ENCODE measurements at regions not wholly inside any gene's neighbourhood (a gene's known extent, or its start where the extent isn't known, plus 50 kb on each side); places are given as distances from the start of the nearest gene placed in this dataset.

DNA sequence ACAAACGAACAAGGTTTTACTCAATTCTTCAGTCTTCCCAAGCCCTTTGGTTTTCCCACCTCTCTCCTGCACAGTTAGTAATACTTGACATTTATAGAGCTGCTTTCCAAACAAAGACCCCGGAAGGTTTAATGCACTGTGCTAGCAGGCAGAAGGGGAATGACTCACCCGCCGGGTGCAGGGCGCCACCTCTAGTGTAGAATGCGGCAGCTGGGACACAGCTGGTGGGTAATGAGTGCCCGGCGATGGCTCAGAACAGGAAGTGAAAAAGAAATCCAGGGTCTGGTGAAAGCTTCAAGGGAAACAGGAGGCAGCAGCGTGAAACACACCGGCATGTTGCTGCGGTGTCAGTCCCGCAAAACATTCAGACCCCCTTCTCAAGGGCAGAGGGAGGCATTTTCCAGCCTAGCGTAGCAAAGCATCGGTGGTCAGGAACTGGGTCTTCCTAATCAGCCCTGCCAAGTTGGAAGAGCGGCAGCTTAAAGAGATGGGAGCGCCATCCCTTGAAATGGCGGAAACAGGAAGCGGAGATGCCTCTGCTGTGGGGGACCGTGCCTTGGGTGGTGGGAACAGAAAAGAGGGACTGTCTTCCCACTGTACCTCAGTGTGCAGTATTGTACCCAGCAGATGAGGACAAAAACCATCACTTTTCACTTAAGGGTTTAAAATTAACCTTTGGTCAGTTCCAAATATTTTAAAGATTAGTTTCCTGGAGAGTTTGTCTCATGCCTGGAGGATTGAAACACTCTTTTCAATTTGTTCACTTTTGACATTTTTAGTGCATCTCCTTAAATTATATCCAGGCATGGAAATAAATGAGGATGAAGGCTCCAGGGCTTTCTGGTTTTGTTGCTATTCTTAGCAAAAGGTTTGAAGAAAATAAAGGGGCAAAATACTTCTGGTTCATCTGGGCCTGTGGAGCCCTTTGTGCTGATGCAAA, 160.7 kb upstream of the MCTP2 start:
- Mint-ChIP-seq H3K4me3 (no peak overlapping the region), H3K27me3 (peaks cover 5 to 8% of the 10 kb centered on the region in 2 donors), H3K36me3 (no peaks in the 10 kb centered on the region), H3K9me3 (peaks cover 4 to 9% (median 5%) of the 10 kb centered on the region in 3 donors), H3K27ac (no peak overlapping the region), H3K4me1 (no peaks in the 10 kb centered on the region)
- DNase-seq (no peak), ATAC-seq (replicated peaks in 1 of 4) (no peak)
- ChIA-PET CTCF (no interaction called here), POLR2A (no interaction called here)
- Histone ChIP-seq H3K27me3 (replicated peaks in 1 of 2; ENCODE audit: control insufficient read depth in 2 of 2, extremely low read depth in 1 of 2, insufficient read depth in 2 of 2, low read length in 1 of 2) (peaks cover 0 to 6% of the 10 kb centered on the region in 2 experiments), H3K4me3 (ENCODE audit: control insufficient read depth in 1 of 2, extremely low read depth in 1 of 2, low read length in 1 of 2) (no peak overlapping the region), H3K9me3 (no peaks in the 10 kb centered on the region), H3K4me1 (ENCODE audit: control insufficient read depth in 1 of 2, extremely low read depth in 1 of 2, insufficient read depth in 2 of 2, low read length in 2 of 2) (no peaks in the 10 kb centered on the region), H3K27ac (ENCODE audit: low read length) (no peak overlapping the region), H3K36me3 (ENCODE audit: control insufficient read depth in 2 of 2, extremely low read depth in 1 of 2, insufficient read depth in 1 of 2, low read length in 1 of 2) (no peaks in the 10 kb centered on the region)
- WGBS (ENCODE audit: insufficient coverage) = 79% methylated on average over 14 of the region's 19 CpGs

DNA sequence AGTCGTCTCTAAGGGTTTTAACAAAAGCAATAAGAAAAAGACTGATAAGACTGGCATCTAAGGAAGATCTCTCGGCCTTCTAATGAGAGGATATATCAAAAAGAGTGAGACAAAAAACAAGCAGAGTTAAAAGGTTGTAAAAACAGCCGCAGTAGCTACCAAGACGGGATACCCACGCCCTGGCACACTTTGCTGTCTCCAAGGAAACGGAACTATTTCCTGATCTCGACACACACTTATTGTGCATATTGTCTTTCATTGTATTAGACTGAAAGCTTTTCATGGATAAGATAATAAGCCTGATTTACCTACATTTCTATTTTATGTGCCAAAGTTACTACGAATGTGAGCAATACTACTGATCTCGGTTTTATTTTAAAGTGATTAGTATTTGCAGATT, 161.5 kb upstream of the MCTP2 start:
- ATAC-seq (replicated peaks in 1 of 4) (no peak), DNase-seq (no peak)
- Mint-ChIP-seq H3K27me3 (peaks cover 10 to 14% of the 10 kb centered on the region in 2 donors), H3K9me3 (peaks cover 4 to 9% (median 5%) of the 10 kb centered on the region in 3 donors), H3K4me1 (no peaks in the 10 kb centered on the region), H3K4me3 (no peak overlapping the region), H3K36me3 (no peaks in the 10 kb centered on the region), H3K27ac (no peak overlapping the region)
- peaks cover 0 to 6% of the 10 kb centered on the region in 2 experiments for H3K27me3 ChIP-seq (replicated peaks in 1 of 2; ENCODE audit: control insufficient read depth in 2 of 2, extremely low read depth in 1 of 2, insufficient read depth in 2 of 2, low read length in 1 of 2)
- WGBS (ENCODE audit: insufficient coverage) = 83% methylated on average over 1 of the region's 9 CpGs
- no peaks in the 10 kb centered on the region for H3K36me3 ChIP-seq (ENCODE audit: control insufficient read depth in 2 of 2, extremely low read depth in 1 of 2, insufficient read depth in 1 of 2, low read length in 1 of 2)
- ChIA-PET CTCF (no interaction called here), POLR2A (no interaction called here)
- H3K9me3 ChIP-seq = no peaks in the 10 kb centered on the region
- H3K4me3 ChIP-seq (ENCODE audit: control insufficient read depth in 1 of 2, extremely low read depth in 1 of 2, low read length in 1 of 2) = no peak overlapping the region
- no peaks in the 10 kb centered on the region for H3K4me1 ChIP-seq (ENCODE audit: control insufficient read depth in 1 of 2, extremely low read depth in 1 of 2, insufficient read depth in 2 of 2, low read length in 2 of 2)
- H3K27ac ChIP-seq (ENCODE audit: low read length) = no peak overlapping the region

DNA sequence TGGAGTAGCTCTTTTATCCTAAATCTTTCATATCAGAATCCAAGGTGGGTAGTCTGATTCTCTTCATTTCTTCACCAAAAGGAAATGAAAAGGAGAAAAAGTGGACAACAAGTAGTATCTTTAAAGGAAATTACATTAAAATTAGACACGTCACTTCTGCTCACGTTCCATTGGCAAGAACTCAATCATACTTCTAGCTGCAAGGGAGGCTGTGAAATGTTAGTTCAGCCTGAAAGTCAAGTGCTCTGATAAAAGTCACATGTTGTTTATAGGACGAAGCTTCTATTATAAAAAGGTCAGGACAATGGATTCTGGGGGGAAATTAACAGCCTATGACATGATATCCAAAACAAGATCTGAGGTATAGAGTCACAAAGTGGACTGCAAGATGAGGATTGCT, 164.6 kb upstream of the MCTP2 start:
- no peak overlapping the region for H3K4me3 ChIP-seq (ENCODE audit: control insufficient read depth in 1 of 2, extremely low read depth in 1 of 2, low read length in 1 of 2)
- Mint-ChIP-seq H3K4me1 (no peaks in the 10 kb centered on the region), H3K27me3 (peaks cover 20 to 30% of the 10 kb centered on the region in 2 donors), H3K36me3 (no peaks in the 10 kb centered on the region), H3K9me3 (peaks cover 4 to 9% (median 5%) of the 10 kb centered on the region in 3 donors), H3K27ac (no peak overlapping the region), H3K4me3 (no peak overlapping the region)
- DNase-seq = no peak
- H3K9me3 ChIP-seq = no peaks in the 10 kb centered on the region
- peaks cover 0 to 6% of the 10 kb centered on the region in 2 experiments for H3K27me3 ChIP-seq (replicated peaks in 1 of 2; ENCODE audit: control insufficient read depth in 2 of 2, extremely low read depth in 1 of 2, insufficient read depth in 2 of 2, low read length in 1 of 2)
- H3K4me1 ChIP-seq (ENCODE audit: control insufficient read depth in 1 of 2, extremely low read depth in 1 of 2, insufficient read depth in 2 of 2, low read length in 2 of 2) = no peaks in the 10 kb centered on the region
- ChIA-PET POLR2A (no interaction called here), CTCF (no interaction called here)
- no peak overlapping the region for H3K27ac ChIP-seq (ENCODE audit: low read length)
- no CpG with 5 or more reads among the region's 3 CpGs for WGBS (ENCODE audit: insufficient coverage)
- no peaks in the 10 kb centered on the region for H3K36me3 ChIP-seq (ENCODE audit: control insufficient read depth in 2 of 2, extremely low read depth in 1 of 2, insufficient read depth in 1 of 2, low read length in 1 of 2)
- no peak for ATAC-seq (replicated peaks in 1 of 4)

DNA sequence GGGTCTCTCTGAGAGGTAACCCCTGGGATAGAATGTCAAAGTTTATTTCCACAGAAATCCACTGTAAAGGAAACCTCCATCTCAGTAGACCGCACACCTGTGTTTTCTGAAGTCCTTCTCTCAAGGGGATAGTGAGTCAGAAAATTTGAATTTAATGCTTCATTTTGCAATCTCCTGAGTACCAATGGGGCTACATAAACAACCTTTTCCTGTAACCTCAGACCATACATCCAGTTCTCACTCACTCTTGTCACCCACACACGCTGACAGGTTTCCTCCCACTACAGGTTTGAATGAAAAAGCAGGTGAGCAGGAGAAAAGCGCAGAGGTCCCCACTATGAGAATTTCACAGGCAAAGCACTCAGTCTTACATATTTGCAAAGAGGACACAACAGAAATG, 165.3 kb upstream of the MCTP2 start:
- CTCF ChIA-PET = no interaction called here
- Histone ChIP-seq H3K36me3 (ENCODE audit: control insufficient read depth in 2 of 2, extremely low read depth in 1 of 2, insufficient read depth in 1 of 2, low read length in 1 of 2) (no peaks in the 10 kb centered on the region), H3K4me1 (ENCODE audit: control insufficient read depth in 1 of 2, extremely low read depth in 1 of 2, insufficient read depth in 2 of 2, low read length in 2 of 2) (no peaks in the 10 kb centered on the region), H3K4me3 (ENCODE audit: control insufficient read depth in 1 of 2, extremely low read depth in 1 of 2, low read length in 1 of 2) (no peak overlapping the region), H3K27me3 (replicated peaks in 1 of 2; ENCODE audit: control insufficient read depth in 2 of 2, extremely low read depth in 1 of 2, insufficient read depth in 2 of 2, low read length in 1 of 2) (peaks cover 0 to 6% of the 10 kb centered on the region in 2 experiments), H3K27ac (ENCODE audit: low read length) (no peak overlapping the region), H3K9me3 (no peaks in the 10 kb centered on the region)
- no peak overlapping the region for H3K27ac Mint-ChIP-seq
- ATAC-seq (replicated peaks in 1 of 4) (no peak), DNase-seq (no peak)
- peaks cover 4 to 9% (median 5%) of the 10 kb centered on the region in 3 donors for H3K9me3 Mint-ChIP-seq
- no peaks in the 10 kb centered on the region for H3K4me1 Mint-ChIP-seq
- peaks cover 20 to 30% of the 10 kb centered on the region in 2 donors for H3K27me3 Mint-ChIP-seq
- H3K36me3 Mint-ChIP-seq = no peaks in the 10 kb centered on the region
- WGBS (ENCODE audit: insufficient coverage) = 8% methylated on average over 1 of the region's 3 CpGs
- no peak overlapping the region for H3K4me3 Mint-ChIP-seq
- POLR2A ChIA-PET = no interaction called here

DNA sequence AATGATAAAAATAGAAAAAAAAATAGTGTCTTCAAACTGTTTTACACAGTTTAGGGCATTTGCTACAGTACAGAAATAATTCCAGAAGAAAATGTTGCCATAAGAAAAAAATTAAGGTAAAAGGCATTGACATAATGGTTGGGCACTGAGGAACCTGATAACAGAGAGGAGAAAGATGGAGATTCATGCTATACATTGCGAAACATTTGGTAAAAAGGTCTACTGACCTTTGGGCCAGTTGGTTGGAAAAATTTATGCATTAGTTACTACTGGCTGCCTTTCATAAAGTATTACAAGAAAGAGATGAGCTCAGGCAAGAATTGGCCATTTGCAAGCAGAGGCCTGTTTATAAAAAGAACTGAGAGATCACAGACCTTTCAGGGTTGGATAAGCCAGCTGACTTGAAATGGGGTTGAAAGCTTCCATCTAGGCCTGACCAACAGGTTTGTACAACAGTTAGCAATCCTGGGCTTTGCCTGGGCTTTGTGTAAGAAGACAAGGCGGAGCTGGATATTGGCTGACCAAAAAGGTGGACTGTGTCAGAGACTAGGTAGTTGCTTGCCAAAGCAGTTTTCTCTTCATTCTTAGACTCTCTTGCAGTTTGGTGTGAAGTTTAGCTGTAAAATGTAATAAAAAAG, 166.6 kb upstream of the MCTP2 start:
- no peaks in the 10 kb centered on the region for H3K36me3 Mint-ChIP-seq
- H3K4me3 Mint-ChIP-seq = no peak overlapping the region
- Histone ChIP-seq H3K27ac (ENCODE audit: low read length) (no peak overlapping the region), H3K4me1 (ENCODE audit: control insufficient read depth in 1 of 2, extremely low read depth in 1 of 2, insufficient read depth in 2 of 2, low read length in 2 of 2) (no peaks in the 10 kb centered on the region), H3K27me3 (replicated peaks in 1 of 2; ENCODE audit: control insufficient read depth in 2 of 2, extremely low read depth in 1 of 2, insufficient read depth in 2 of 2, low read length in 1 of 2) (peaks cover 0 to 4% of the 10 kb centered on the region in 2 experiments), H3K4me3 (ENCODE audit: control insufficient read depth in 1 of 2, extremely low read depth in 1 of 2, low read length in 1 of 2) (no peak overlapping the region), H3K9me3 (no peaks in the 10 kb centered on the region), H3K36me3 (ENCODE audit: control insufficient read depth in 2 of 2, extremely low read depth in 1 of 2, insufficient read depth in 1 of 2, low read length in 1 of 2) (no peaks in the 10 kb centered on the region)
- H3K27me3 Mint-ChIP-seq = peaks cover 18 to 26% of the 10 kb centered on the region in 2 donors
- CTCF ChIA-PET = no interaction called here
- no peaks in the 10 kb centered on the region for H3K4me1 Mint-ChIP-seq
- no peak for DNase-seq
- 86% methylated on average over 2 of the region's 2 CpGs for WGBS (ENCODE audit: insufficient coverage)
- H3K9me3 Mint-ChIP-seq = peaks cover 4 to 9% (median 5%) of the 10 kb centered on the region in 3 donors
- no peak for ATAC-seq (replicated peaks in 1 of 4)
- H3K27ac Mint-ChIP-seq = no peak overlapping the region
- POLR2A ChIA-PET = no interaction called here

DNA sequence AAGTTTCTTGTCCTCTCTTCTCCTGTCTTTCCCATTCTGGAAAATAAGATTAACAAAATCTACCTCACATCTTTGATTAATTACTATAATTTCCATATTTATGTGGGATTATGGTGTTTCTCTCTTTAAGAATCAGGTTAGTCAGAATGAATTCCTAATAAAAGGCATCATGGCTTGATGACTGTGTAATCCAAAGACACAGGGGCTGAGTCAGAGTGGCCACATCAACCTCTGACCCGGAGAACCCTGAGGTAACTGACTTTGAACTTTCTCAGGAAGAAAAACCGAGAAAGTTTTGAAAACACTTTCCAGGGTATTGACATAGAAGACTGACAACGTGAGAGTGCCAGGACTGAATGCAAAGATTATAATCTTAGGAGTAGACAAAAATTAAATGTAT, 170.3 kb upstream of the MCTP2 start:
- ATAC-seq (replicated peaks in 1 of 4) (no peak), DNase-seq (no peak)
- no peaks in the 10 kb centered on the region for H3K9me3 Mint-ChIP-seq
- CTCF ChIA-PET = no interaction called here
- Histone ChIP-seq H3K4me3 (ENCODE audit: control insufficient read depth in 1 of 2, extremely low read depth in 1 of 2, low read length in 1 of 2) (no peak overlapping the region), H3K9me3 (no peaks in the 10 kb centered on the region), H3K36me3 (ENCODE audit: control insufficient read depth in 2 of 2, extremely low read depth in 1 of 2, insufficient read depth in 1 of 2, low read length in 1 of 2) (no peaks in the 10 kb centered on the region), H3K27me3 (replicated peaks in 1 of 2; ENCODE audit: control insufficient read depth in 2 of 2, extremely low read depth in 1 of 2, insufficient read depth in 2 of 2, low read length in 1 of 2) (peaks cover 0 to 4% of the 10 kb centered on the region in 2 experiments), H3K27ac (ENCODE audit: low read length) (no peak overlapping the region), H3K4me1 (ENCODE audit: control insufficient read depth in 1 of 2, extremely low read depth in 1 of 2, insufficient read depth in 2 of 2, low read length in 2 of 2) (no peaks in the 10 kb centered on the region)
- POLR2A ChIA-PET = no interaction called here
- H3K4me3 Mint-ChIP-seq = no peak overlapping the region
- no peak overlapping the region for H3K27ac Mint-ChIP-seq
- 100% methylated on average over 1 of the region's 3 CpGs for WGBS (ENCODE audit: insufficient coverage)
- H3K36me3 Mint-ChIP-seq = no peaks in the 10 kb centered on the region
- peaks cover 27 to 34% of the 10 kb centered on the region in 2 donors for H3K27me3 Mint-ChIP-seq
- H3K4me1 Mint-ChIP-seq = no peaks in the 10 kb centered on the region

All from T-cell (primary cell).